IPS-20b (cell line): ENCODE measurements at regions not wholly inside any gene's neighbourhood (a gene's known extent, or its start where the extent isn't known, plus 50 kb on each side); places are given as distances from the start of the nearest gene placed in this dataset.

Experiments used
- H3K27ac ChIP-seq: one replicate; pipeline ENCODE4 v1.5.1; 2013; ENCODE audit warnings: low read length
- H3K27me3 ChIP-seq: 2 replicates; pipeline ENCODE4 v1.6.1; 2013; ENCODE audit warnings: mild to moderate bottlenecking, low read length, inconsistent platforms; ENCODE audit not compliant: insufficient read depth
- H3K36me3 ChIP-seq: 2 replicates; pipeline ENCODE4 v1.6.1; 2013; ENCODE audit warnings: low read depth, mild to moderate bottlenecking, inconsistent platforms, low read length, moderate library complexity; ENCODE audit not compliant: insufficient read depth
- H3K4me1 ChIP-seq: 2 replicates; pipeline ENCODE4 v1.6.1; 2013; ENCODE audit warnings: mild to moderate bottlenecking, control low read depth, inconsistent platforms, low read length, moderate library complexity; ENCODE audit not compliant: insufficient read depth
- H3K4me3 ChIP-seq: 2 replicates; pipeline ENCODE4 v1.5.1; 2013; ENCODE audit warnings: mild to moderate bottlenecking, low read length, inconsistent platforms
- H3K9ac ChIP-seq: 2 replicates; pipeline ENCODE4 v1.6.1; 2013; ENCODE audit warnings: low read depth, mild to moderate bottlenecking, inconsistent platforms, low read length, moderate library complexity
- H3K9me3 ChIP-seq: 2 replicates; pipeline ENCODE4 v1.6.1; 2013; ENCODE audit warnings: mild to moderate bottlenecking, low read depth, low read length, inconsistent platforms; ENCODE audit not compliant: insufficient read depth

- no peaks in the 10 kb centered on the region for H3K27me3 ChIP-seq
- H3K9ac ChIP-seq, result no peak overlapping the region
- no peaks in the 10 kb centered on the region for H3K9me3 ChIP-seq
- H3K4me1 ChIP-seq, result no peaks in the 10 kb centered on the region
- no peaks in the 10 kb centered on the region for H3K36me3 ChIP-seq
- H3K27ac ChIP-seq, result no peak overlapping the region
- no peak overlapping the region for H3K4me3 ChIP-seq
Observed at GRCh38 chr12:68470664-68471328, 138.6 kb upstream of the MDM1 start.

- Histone ChIP-seq H3K9me3 (no peaks in the 10 kb centered on the region), H3K27ac (no peak overlapping the region)
Observed at GRCh38 chr12:68474467-68475204, 136.1 kb upstream of the RAP1B start.

GRCh38 chr12:68476794-68477193 is 133.9 kb upstream of the RAP1B start:
- Histone ChIP-seq H3K36me3 (no peaks in the 10 kb centered on the region), H3K27me3 (no peaks in the 10 kb centered on the region), H3K27ac (no peak overlapping the region), H3K9me3 (0 out of 2 replicates have a peak, but pooled peaks cover 3% of the 10 kb centered on the region), H3K9ac (no peak overlapping the region), H3K4me1 (no peaks in the 10 kb centered on the region), H3K4me3 (no peak overlapping the region)

More at GRCh38 chr12:68474467-68475204, 136.1 kb upstream of the RAP1B start:
- Histone ChIP-seq H3K27me3 (no peaks in the 10 kb centered on the region), H3K4me3 (no peak overlapping the region), H3K4me1 (no peaks in the 10 kb centered on the region), H3K9ac (no peak overlapping the region), H3K36me3 (no peaks in the 10 kb centered on the region)

- no peak overlapping the region for H3K9ac ChIP-seq
- no peak overlapping the region for H3K27ac ChIP-seq
- no peak overlapping the region for H3K4me3 ChIP-seq
- 0 out of 2 replicates have a peak, but pooled peaks cover 3% of the 10 kb centered on the region for H3K9me3 ChIP-seq
- no peaks in the 10 kb centered on the region for H3K36me3 ChIP-seq
- H3K27me3 ChIP-seq, result no peaks in the 10 kb centered on the region
- H3K4me1 ChIP-seq, result no peaks in the 10 kb centered on the region
Observed at GRCh38 chr12:68477261-68477772, 133.4 kb upstream of the RAP1B start.

GRCh38 chr12:68477906-68478305 is 132.8 kb upstream of the RAP1B start:
- Histone ChIP-seq H3K9ac (no peak overlapping the region), H3K9me3 (0 out of 2 replicates have a peak, but pooled peaks cover 3% of the 10 kb centered on the region), H3K4me1 (no peaks in the 10 kb centered on the region)

GRCh38 chr12:68478516-68479260 is 132.0 kb upstream of the RAP1B start:
- Histone ChIP-seq H3K9ac (no peak overlapping the region), H3K4me3 (no peak overlapping the region), H3K36me3 (no peaks in the 10 kb centered on the region), H3K9me3 (0 out of 2 replicates have a peak, but pooled peaks cover 3% of the 10 kb centered on the region), H3K4me1 (no peaks in the 10 kb centered on the region), H3K27me3 (no peaks in the 10 kb centered on the region), H3K27ac (no peak overlapping the region)

More at GRCh38 chr12:68477906-68478305, 132.8 kb upstream of the RAP1B start:
- Histone ChIP-seq H3K27ac (no peak overlapping the region), H3K4me3 (no peak overlapping the region), H3K36me3 (no peaks in the 10 kb centered on the region), H3K27me3 (no peaks in the 10 kb centered on the region)

GRCh38 chr12:68479261-68479895 is 131.3 kb upstream of the RAP1B start:
- no peaks in the 10 kb centered on the region for H3K4me1 ChIP-seq
- no peak overlapping the region for H3K27ac ChIP-seq

GRCh38 chr12:68479896-68480291 is 130.8 kb upstream of the RAP1B start:
- Histone ChIP-seq H3K4me1 (no peaks in the 10 kb centered on the region), H3K27me3 (no peaks in the 10 kb centered on the region), H3K9me3 (0 out of 2 replicates have a peak, but pooled peaks cover 3% of the 10 kb centered on the region), H3K4me3 (no peak overlapping the region), H3K9ac (no peak overlapping the region), H3K36me3 (no peaks in the 10 kb centered on the region), H3K27ac (no peak overlapping the region)

More at GRCh38 chr12:68479261-68479895, 131.3 kb upstream of the RAP1B start:
- H3K4me3 ChIP-seq, result no peak overlapping the region
- H3K9me3 ChIP-seq, result 0 out of 2 replicates have a peak, but pooled peaks cover 3% of the 10 kb centered on the region
- no peaks in the 10 kb centered on the region for H3K27me3 ChIP-seq
- H3K36me3 ChIP-seq, result no peaks in the 10 kb centered on the region
- no peak overlapping the region for H3K9ac ChIP-seq

- 0 out of 2 replicates have a peak, but pooled peaks cover 3% of the 10 kb centered on the region for H3K9me3 ChIP-seq
- H3K9ac ChIP-seq, result no peak overlapping the region
- H3K27me3 ChIP-seq, result no peaks in the 10 kb centered on the region
- H3K36me3 ChIP-seq, result no peaks in the 10 kb centered on the region
- H3K27ac ChIP-seq, result no peak overlapping the region
- no peaks in the 10 kb centered on the region for H3K4me1 ChIP-seq
- H3K4me3 ChIP-seq, result no peak overlapping the region
Observed at GRCh38 chr12:68480526-68480925, 130.2 kb upstream of the RAP1B start.

- Histone ChIP-seq H3K36me3 (no peaks in the 10 kb centered on the region), H3K27me3 (no peaks in the 10 kb centered on the region), H3K4me1 (no peaks in the 10 kb centered on the region), H3K9me3 (0 out of 2 replicates have a peak, but pooled peaks cover 3% of the 10 kb centered on the region), H3K4me3 (no peak overlapping the region), H3K27ac (no peak overlapping the region), H3K9ac (no peak overlapping the region)
Observed at GRCh38 chr12:68481181-68481941, 129.3 kb upstream of the RAP1B start.
